Heart left ventricle (tissue), 16 donors: ENCODE measurements at regions not wholly inside any gene's neighbourhood (a gene's known extent, or its start where the extent isn't known, plus 50 kb on each side); places are given as distances from the start of the nearest gene placed in this dataset.
"Not testable (repeated sequence)": the region's sequence is repeated elsewhere in the genome, so short reads cannot be mapped to it uniquely, and the experiment has no call there.

Source experiments
- ATAC-seq, 4 donors: fragments of 200-7000 bp; cut with Tn5 transposase; one replicate each; pipeline ENCODE4 v1.9.1; 2020 to 2022; ENCODE audit warnings: moderate library complexity in 4 of 4, mild to moderate bottlenecking in 3 of 4, moderate number of reproducible peaks in 1 of 4
- DNase-seq, 5 donors: peaks; one replicate each; pipeline ENCODE4 v3.0.0-alpha.2; 2020
- H3K27ac ChIP-seq, 12 donors: fragments of 200-600 bp; sonication (generic) in 4 of 12; one replicate each; pipeline versions ENCODE4 v1.5.0 to v1.8.0; 2016 to 2022; ENCODE audit warnings: mild to moderate bottlenecking in 2 of 12
- H3K27me3 ChIP-seq, 9 donors: fragments of 200-600 bp; sonication (generic) in 2 of 9; one replicate each; pipeline versions ENCODE4 v1.5.1 to v1.8.0; 2016 to 2022; ENCODE audit warnings: mild to moderate bottlenecking in 3 of 9
- H3K36me3 ChIP-seq, 9 donors: fragments of 200-600 bp; sonication (generic) in 2 of 9; one replicate each; pipeline versions ENCODE4 v1.5.0 to v1.8.0; 2018 to 2022; ENCODE audit warnings: mild to moderate bottlenecking in 2 of 9
- H3K4me1 ChIP-seq, 12 donors: fragments of 200-600 bp; sonication (generic) in 4 of 12; one replicate each; pipeline versions ENCODE4 v1.5.0 to v1.8.0; 2016 to 2022; ENCODE audit warnings: mild to moderate bottlenecking in 3 of 12
- H3K4me3 ChIP-seq, 12 donors: fragments of 200-600 bp; sonication (generic) in 4 of 12; one replicate each; pipeline versions ENCODE4 v1.5.0 to v1.8.0; 2017 to 2022; ENCODE audit warnings: mild to moderate bottlenecking in 9 of 12, moderate library complexity in 4 of 12
- H3K9me3 ChIP-seq, 12 donors: fragments of 200-600 bp; sonication (generic) in 4 of 12; one replicate each; pipeline versions ENCODE4 v1.5.0 to v1.8.0; 2016 to 2022; ENCODE audit warnings: mild to moderate bottlenecking in 1 of 12
- CTCF ChIP-seq, 12 donors: fragments of 200-600 bp; sonication (generic) in 4 of 12; IDR thresholded peaks; one replicate each; pipeline versions ENCODE4 v1.5.0 to v1.8.0; 2018 to 2022; ENCODE audit warnings: antibody characterized with exemption in 12 of 12, mild to moderate bottlenecking in 5 of 12
- POLR2A ChIP-seq, 2 donors: fragments of 450-650 bp; IDR thresholded peaks; one replicate each; pipeline ENCODE4 v1.6.1; 2017; ENCODE audit warnings: antibody characterized with exemption in 2 of 2, mild to moderate bottlenecking in 2 of 2, moderate library complexity in 2 of 2
- WGBS, 4 donors: extraction: QIAGEN DNeasy Blood & Tissue Kit in 2 of 4; methylation state at CpG; one replicate each; pipeline versions ENCODE4 v1.1.5 to v1.1.7; 2013 to 2018; 5-methylcytosine and 5-hydroxymethylcytosine counted together
- intact Hi-C, 10 donors: fragments of 100-400 bp; cut with DNase I; formaldehyde crosslinking; loops; one replicate each; pipeline versions ENCODE4 v1.11.1 to v1.14.2; 2022
- donor health status: ischemic (EF 13 %, LVEDD 7.1; RV severe dilation, severe dysfunction).
- donor health status: healthy with polysubstance abuse.
- donor health status: DM: no; HTN: yes; CAD: no.
- donor health status: DM: no; HTN: no; CAD: no.
- donor health status: ischemic (EF 25% LVEDD 6.9; RV normal size, moderate dysfunction).
- donor health status: ischemic (EF 25% LVEDD 5.7; RV mildly dilated, moderate dysfunction).
- donor health status: healthy.
- donor health status: DM: yes; HTN: yes; CAD: no.
- donor health status: ischemic (EF 35%, LVEDD 5.7; RV mildly dilated, moderate dysfunction).
- donor health status: nonischemic (EF 11% LVEDD 7.7; RV severe dilation, severe dysfunction).
- donor health status: DM: yes; HTN: yes; CAD: no.
- donor health status: PGD.
- donor health status: ischemic (EF 29% LVEDD 5.4; RV normal size, mild dysfunction).
- donor health status: nonischemic (EF 23%, LVEDD 6.1; RV moderate dilation, normal function).

- DNase-seq: no peak
- ATAC-seq: no peak
- TF ChIP-seq CTCF (IDR thresholded peaks at IDR 0.05): no peak
- TF ChIP-seq POLR2A (IDR thresholded peaks at IDR 0.05): no peak
- H3K36me3 ChIP-seq: no peaks in the 10 kb centered on the region
- H3K27ac ChIP-seq: no peak overlapping the region
- 88 to 89% (median 88%) methylated on average over 2 of the region's 2 CpGs for WGBS, 4 donors
- H3K4me3 ChIP-seq: no peak overlapping the region
- no peaks in the 10 kb centered on the region for H3K9me3 ChIP-seq
- H3K27me3 ChIP-seq: no peaks in the 10 kb centered on the region
- no peaks in the 10 kb centered on the region for H3K4me1 ChIP-seq
- intact Hi-C loops: no loop called here
Measured at GRCh38 chr13:70222926-70223325, 114.7 kb upstream of the KLHL1 start.

- 86 to 97% (median 91%) methylated on average over 3 of the region's 3 CpGs for WGBS, 4 donors
- TF ChIP-seq POLR2A (IDR thresholded peaks at IDR 0.05) (no peak), CTCF (IDR thresholded peaks at IDR 0.05) (no peak)
- Histone ChIP-seq H3K4me3 (no peak overlapping the region), H3K27ac (no peak overlapping the region), H3K27me3 (no peaks in the 10 kb centered on the region), H3K36me3 (no peaks in the 10 kb centered on the region), H3K4me1 (no peaks in the 10 kb centered on the region), H3K9me3 (no peaks in the 10 kb centered on the region)
- intact Hi-C loops: no loop called here
- no peak for DNase-seq
- no peak for ATAC-seq
Measured at GRCh38 chr13:70218618-70219017, 110.4 kb upstream of the KLHL1 start.

GRCh38 chr13:70208968-70209367 is 100.7 kb upstream of the KLHL1 start:
- H3K27ac ChIP-seq, intact Hi-C loops, H3K9me3 ChIP-seq, ATAC-seq, H3K36me3 ChIP-seq, H3K4me3 ChIP-seq, DNase-seq, H3K27me3 ChIP-seq, H3K4me1 ChIP-seq: not testable (repeated sequence)
- WGBS, 4 donors: 77 to 85% (median 83%) methylated on average over 9 to 11 of the region's 11 CpGs

- DNase-seq: no peak
- Histone ChIP-seq H3K4me3 (no peak overlapping the region), H3K36me3 (no peaks in the 10 kb centered on the region), H3K4me1 (no peaks in the 10 kb centered on the region), H3K9me3 (peaks cover 0 to 7% (median 0%) of the 10 kb centered on the region in 12 donors), H3K27ac (no peak overlapping the region), H3K27me3 (no peaks in the 10 kb centered on the region)
- intact Hi-C loops: no loop called here
- no peak for ATAC-seq
- no peak for TF ChIP-seq POLR2A (IDR thresholded peaks at IDR 0.05)
- no peak for TF ChIP-seq CTCF (IDR thresholded peaks at IDR 0.05)
Measured at GRCh38 chr13:70206671-70207070, 98.4 kb upstream of the KLHL1 start.

GRCh38 chr13:70203661-70204229 is 95.5 kb upstream of the KLHL1 start:
- TF ChIP-seq POLR2A (IDR thresholded peaks at IDR 0.05): no peak
- Histone ChIP-seq H3K27me3 (no peaks in the 10 kb centered on the region), H3K9me3 (peaks cover 0 to 12% (median 0%) of the 10 kb centered on the region in 12 donors), H3K4me3 (no peak overlapping the region), H3K4me1 (no peaks in the 10 kb centered on the region), H3K27ac (no peak overlapping the region), H3K36me3 (no peaks in the 10 kb centered on the region)
- ATAC-seq (no peak), DNase-seq (no peak)
- WGBS, 4 donors: 87 to 92% (median 88%) methylated on average over 5 of the region's 5 CpGs
- intact Hi-C loops: no loop called here
